HG02938 (cell line): ENCODE measurements at regions not wholly inside any gene's neighbourhood (a gene's known extent, or its start where the extent isn't known, plus 50 kb on each side); places are given as distances from the start of the nearest gene placed in this dataset.
"Not testable (repeated sequence)": the region's sequence is repeated elsewhere in the genome, so short reads cannot be mapped to it uniquely, and the experiment has no call there.

Experiments
- ATAC-seq: cut with Tn5 transposase; IDR thresholded peaks from one replicate; pipeline ENCODE4 v1.9.1; 2021; ENCODE audit warnings: mild to moderate bottlenecking, moderate library complexity; ENCODE audit not compliant: unreplicated experiment

DNA sequence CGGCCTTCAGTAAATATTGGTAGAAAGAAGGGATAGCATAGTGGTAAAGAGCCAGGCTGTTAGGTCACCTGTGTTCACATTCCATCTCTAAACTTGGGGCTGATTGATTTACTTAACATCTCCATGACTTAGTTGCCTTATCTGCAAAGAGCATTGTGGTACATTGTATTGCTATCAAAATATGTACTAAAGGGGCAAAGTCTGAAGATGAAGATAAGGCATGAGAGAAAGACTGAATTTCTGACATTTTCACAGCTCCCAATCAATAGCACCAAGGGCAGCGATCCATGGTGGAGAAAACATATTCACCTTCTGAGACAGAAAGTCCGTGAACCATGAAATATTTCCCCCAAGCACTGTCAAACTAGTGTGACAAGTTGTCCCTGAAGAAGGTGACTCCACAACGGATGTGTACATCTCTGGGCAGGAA is 223.3 kb upstream of the STXBP5 start:
- ATAC-seq, result no peak

DNA sequence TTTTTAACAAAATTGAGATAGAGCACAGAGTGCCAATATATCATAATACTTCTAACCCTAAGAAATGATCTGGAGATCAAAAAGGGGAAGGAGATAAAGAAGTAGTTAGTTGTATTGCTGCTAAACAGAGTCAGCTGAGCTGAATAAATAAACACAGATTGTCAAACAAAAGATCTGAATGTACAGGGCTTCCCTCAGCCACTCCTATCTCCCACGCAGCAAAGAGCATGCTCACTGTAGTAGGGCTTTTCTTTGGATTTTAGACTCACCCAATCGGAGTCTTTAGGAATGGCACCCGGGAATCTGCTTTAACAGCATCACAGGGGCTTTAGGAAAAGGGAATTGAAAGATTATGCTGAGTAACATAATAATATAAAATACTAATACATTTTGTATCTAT is 222.2 kb upstream of the STXBP5 start:
- no peak for ATAC-seq

DNA sequence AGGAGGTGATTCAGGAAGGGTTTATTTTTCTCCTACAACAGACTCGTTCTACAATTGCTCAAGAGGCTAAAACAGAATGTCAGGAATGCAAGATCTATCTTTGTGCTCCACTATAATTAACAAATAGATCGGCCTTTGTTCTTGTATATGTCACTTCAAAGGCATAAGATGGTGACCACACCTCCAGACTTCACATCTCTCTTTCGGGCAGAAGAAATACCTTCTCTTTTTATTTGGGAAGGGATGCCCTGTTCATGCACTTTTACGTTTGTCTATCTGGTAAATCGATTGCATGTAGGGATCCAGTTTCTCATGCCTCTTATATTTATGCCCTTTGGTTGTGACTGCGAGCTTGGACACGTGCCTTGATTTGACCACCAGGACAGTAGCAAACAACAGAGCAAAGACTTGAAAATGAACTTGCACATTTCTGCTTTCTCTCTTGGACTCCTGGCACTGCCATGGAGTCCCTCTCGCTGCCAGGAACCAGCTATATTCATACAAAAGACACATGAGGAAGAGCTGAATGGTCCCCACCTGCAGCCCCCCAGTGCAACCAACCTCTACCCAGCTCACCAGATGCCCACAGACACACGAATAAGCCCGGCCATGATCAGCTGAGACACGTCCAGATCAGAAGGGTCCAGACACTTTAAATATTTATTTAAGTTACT is 219.8 kb upstream of the STXBP5 start:
- no peak for ATAC-seq

DNA sequence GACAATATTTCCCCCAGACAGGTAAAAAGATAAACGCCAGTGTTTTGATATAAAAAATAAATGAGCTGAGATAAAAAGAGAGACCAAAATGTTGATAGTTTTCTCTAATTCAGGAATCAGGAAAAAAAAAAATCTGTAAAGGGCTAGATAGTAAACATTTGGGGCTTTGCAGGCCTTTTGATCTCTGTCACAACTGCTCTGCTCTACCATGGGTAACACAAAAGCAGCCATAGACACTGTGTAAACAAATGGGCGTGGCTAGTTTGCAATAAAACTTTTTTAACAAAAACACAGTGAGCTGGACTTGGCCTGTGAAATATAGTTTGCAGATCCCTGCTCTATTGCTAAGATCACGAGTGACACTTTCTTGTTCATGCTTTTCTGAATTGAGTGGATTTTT is 219.1 kb upstream of the STXBP5 start:
- ATAC-seq, result no peak

DNA sequence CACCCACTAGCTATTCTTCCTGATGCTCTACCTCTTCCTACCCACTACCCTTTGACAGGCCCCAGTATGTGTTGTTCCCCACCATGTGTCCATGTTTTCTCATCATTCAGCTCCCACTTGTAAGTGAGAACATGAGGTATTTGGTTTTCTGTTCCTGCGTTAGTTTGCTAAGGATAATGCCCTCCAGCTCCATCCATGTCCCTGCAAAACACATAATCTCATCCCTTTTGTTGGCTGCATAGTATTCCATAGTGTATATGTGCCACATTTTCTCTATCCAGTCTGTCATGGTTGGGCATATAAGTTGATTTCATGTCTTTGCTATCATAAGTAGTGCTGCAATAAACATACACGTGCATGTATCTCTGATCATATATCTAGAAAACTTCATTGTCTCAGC is 218.3 kb upstream of the STXBP5 start:
- ATAC-seq, result no peak

DNA sequence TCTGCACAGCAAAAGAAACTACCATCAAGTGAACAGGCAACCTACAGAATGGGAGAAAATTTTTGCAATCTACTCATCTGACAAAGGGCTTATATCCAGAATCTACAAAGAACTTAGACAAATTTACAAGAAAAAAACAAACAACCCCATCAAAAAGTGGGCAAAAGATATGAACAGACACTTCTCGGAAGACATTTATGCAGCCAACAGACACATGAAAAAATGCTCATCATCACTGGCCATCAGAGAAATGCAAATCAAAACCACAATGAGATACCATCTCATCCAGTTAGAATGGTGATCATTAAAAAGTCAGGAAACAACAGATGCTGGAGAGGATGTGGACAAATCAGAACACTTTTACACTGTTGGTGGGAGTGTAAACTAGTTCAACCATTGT is 216.3 kb upstream of the STXBP5 start:
- ATAC-seq, result not testable (repeated sequence)

DNA sequence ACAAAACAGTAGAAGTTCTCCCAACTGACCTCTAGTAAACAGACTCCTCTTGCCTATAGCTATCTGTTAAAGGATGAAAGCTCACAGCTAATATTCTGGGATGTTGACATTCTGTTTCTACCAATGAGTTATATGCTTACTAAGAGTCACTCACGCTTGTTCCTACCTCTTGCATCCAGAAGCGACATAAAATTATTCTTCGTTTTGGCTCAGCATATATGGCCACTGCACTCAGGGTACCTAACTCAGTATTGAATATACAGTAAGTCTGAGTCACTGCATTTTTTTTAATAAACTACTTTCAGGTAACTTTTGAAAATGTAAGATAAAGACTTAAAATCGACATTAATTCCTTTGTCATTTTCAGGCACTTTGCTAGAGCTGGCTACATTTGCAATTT is 214.4 kb upstream of the STXBP5 start:
- ATAC-seq, result no peak

DNA sequence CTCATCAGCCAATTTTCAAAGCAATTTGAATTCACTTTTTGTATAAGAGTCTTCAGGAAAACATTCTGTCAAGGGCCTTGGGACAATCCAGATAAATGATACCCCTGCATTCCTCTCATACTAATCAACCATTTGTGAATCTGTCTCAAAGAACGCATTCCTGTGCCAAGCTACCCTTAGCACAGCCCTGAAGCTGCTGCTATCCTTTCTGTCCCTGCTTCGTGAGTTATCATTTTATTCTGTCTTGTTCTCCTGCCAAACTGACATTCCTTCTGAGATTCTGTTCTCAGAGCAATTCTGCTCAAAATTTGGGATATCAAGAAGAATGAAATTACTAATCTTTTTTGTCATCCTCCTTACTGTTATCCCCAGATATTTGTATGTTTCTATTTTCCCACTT is 213.9 kb upstream of the STXBP5 start:
- ATAC-seq, result no peak

DNA sequence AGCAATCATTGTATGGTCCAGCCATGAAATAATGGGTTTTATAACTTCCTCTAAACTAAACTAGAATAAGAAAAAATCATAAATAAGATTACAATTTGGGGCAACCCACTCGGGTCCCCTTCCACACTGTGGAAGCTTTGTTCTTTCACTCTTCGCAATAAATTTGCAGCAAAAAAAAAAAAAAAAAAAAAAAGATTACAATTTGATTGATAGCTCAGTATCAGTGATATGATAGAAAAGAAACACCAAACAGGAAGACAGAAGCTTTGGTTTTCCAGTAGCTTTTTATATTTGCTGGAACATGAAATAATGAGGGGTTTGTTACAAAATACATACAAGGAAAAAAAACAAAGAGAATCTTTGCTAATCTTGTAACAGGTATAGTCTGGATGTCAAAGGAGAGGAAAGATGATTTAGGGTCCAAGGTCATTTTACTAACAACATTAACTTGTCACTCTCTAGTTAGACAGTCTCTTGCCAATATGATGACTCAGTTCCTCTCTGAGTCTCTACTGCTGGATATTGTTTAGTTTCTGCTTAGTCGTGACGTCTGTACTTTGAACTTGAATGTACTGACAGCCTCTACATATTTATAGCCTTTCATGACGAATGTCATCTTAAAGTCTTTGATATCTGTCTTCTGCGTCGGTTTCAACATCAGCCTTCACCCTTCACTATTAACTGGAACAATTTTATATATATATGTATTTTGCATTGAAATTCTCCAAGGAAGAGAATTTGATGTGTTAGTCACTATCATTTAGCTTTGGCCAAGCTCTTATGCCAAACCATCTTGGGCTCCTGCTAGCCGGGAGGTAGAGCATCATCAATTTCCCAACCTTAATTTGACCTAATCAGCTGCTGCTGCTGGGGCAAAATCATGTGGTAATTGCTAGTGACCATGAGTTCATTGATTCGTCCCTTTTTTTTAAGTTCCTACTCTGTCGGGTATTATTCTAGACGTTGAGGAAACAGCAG is 213.1 kb upstream of the STXBP5 start:
- ATAC-seq, result no peak

DNA sequence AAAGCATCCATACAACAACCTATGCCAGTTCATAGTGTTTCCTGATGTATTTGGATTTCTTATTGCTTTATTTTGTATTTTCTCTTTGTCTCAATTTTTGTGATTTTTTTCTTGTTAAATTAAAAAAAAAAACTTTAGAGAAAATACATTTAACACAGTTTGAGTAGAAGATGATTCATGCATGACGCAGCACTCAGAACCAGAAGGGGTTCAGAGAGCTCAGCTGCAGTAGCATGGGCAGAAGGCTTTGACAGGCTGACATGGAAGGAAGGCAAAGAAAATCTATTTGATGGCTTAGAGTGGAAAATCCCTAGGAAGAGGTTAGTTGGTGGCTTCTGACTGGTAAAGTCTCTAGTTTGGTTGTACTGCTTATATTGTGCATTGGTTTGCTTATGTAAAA is 207.2 kb upstream of the STXBP5 start:
- ATAC-seq, result no peak

DNA sequence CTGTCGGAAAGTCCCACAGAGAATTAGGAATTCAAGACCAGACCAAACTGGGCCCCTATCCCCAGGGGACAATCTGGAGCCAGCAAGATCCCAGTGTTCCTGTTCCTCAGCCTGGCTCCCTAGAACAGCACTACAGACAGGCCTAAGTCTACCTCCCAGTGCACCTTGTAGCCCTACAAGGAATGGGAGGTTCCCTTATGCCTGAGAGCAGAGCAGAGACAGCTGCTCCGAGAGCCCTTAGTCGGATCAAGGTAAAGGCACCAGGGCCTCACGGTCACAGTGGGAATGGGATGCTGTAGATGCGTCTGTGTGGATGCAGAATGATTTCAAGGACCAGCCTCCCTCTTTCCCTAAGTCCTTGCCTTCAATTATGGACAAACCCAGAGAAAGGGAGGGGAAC is 204.5 kb upstream of the STXBP5 start:
- no peak for ATAC-seq

DNA sequence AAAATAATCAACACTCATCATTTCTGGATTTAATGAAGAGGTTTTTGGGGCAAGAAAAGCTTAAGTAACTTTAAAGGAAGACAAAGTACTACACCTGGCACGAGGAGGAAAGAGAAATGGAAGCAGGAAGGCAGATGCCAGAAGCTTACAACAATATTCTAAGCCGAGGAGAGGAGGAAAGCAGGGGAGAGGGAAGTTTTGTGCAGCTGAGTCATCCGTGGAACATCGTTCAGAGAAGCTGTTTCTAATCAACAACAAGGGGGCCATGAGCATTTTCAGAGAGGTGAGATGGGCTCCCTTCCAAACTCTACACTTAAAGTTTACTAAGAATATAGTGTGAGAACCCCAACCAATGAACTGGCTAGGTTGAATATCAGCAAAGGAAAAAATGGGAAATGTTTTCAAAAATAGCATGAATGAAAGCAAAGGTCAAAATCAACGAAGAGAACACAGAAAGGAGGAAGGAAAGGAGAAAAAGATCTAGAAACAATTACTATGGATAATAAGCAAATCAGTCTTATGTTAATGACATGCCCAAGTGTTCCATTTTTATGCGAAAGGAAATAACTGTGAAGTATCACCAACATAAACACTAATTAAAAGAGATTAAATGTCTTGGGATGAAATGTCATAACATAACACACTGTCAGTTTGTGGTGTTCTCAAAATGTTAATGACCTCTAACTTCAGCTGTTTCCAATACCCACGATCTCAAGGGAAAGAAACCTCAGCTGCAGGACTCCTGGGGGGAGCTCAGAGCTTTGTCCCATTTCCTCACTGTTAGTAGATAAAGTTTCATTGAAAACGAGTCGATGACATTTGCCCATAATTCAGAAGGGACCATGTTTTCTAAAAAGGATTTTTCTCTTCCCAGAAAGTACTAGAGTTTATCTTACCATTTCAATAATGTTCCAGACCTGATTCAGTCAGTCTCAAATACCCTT is 203.4 kb upstream of the STXBP5 start:
- no peak for ATAC-seq

DNA sequence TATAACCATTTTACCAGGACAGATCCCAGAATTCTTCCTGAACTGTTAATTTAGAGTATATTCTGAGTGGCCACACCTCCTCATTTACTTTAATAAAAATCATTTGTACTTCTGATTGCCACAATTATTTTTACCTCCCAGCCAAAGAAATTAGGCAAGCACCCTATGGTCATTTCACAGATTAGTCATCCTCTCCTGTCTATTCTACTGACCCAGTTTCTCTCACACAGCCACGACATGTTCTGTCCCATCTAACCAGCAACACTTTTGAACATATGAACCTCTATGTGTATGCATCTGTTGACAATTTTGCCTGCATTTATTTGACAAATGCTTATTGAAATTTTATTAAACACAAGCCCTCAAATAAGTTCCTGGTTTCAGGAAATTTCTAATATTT is 202.6 kb upstream of the STXBP5 start:
- ATAC-seq, result no peak

DNA sequence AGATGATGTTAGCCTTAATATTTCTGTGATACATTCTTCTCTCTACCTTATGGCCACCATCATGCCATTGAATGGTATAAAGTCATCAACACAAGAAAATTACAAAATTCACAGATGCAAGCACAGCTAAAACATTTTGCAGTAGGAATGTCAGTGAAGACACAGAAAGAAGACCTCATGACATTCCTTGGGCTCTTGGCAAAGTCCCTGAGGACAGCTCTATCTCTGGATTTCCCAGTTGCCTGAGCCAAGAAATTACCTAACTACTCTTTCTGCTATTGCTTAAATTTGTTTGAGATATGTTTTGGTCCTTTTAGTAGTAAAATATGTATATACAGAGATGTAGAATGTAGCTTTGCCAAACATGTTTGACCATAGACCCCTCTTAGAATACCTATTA is 201.0 kb upstream of the STXBP5 start:
- ATAC-seq, result no peak

DNA sequence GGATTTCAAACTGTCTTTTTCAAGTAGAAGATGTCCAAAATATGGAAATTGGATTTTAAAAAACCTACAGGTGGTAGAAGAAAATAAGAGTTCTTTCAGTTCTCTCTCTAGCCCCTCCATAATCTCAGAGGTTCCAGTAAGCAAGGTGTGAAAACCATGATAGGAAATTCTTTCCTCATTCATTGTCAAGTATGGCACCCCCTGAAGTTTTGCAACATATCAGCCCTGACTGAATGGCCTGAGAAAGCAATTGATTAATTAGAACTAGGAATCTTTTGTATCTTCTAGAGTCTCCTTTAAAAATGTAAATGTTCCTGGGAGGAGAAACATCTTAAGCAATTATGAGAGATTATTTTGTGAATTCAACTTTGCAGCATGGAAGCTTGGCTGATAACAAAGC is 198.7 kb upstream of the STXBP5 start:
- ATAC-seq, result no peak

DNA sequence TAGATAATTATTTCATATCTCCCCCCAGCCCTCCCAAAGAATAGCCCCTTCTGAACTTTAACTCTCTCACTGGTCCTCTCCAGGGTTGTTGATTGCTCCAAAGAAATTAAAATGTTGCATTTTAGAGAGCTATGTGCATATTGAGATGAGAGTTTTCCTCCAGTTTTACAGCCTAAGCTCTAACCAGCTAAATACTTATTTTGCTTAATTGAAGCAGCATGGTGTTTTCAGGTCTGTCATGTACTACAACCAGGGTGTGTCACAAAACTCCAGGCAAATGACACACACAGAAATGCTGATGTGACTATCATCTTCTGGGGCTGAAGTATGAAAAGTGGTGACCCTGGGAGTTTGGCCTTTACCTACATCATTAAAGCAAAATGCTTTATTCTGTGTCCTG is 196.8 kb upstream of the STXBP5 start:
- ATAC-seq, result no peak

DNA sequence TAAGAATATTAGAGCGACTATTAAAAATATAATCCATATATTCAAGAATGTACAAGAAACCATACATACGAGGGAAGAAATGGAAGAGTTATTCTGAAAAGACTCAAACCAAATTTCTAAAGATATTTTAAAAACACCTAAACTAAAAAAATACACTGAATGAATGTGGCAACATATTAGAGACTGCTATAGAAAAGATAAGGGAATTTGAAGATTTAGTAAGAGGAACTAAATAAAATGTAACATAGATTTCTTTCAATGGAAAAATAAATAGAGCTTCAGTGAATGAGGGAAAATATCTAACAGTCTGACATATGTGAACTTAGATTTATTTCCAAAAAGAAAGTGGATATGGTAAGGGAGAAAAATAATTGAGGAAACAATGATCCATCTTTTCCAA is 194.9 kb upstream of the STXBP5 start:
- ATAC-seq, result no peak

DNA sequence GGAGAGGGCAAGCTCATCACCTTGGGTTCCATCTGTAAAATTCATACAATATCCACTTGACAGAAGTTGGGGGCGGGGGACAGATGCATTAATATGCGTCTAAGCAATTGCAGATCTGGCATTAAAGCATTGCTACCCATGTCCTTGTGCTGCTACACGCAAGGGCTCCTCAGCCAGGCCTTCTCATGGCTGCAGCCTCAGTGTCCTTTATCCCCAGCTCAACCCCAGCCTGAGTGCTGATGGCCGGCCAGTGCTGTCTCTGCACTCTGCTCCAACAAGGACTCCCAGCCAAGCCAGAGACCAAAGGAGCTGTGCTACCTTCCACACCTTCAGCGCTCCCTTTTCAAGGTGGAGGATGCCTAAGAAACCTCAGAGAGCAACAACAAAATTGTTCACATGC is 188.5 kb upstream of the STXBP5 start:
- no peak for ATAC-seq

DNA sequence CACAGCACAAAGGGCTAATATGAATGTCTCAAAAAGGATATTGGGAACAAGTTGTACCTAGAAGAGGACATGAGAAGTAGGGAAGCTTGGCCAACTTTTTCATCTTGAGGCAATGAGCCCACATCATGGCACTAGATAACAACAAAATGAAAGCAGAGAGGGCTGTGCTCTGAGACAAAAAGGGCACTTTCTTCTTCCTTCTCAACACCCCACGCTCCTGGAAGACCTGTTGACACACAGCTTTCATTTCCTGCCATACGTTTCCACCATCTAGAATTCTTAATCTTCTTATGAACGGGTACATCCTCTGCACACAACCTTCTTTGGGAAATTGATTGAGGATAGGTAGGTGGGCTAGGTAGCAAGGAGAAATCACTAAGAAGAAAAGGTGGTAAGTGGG is 187.8 kb upstream of the STXBP5 start:
- ATAC-seq, result no peak

DNA sequence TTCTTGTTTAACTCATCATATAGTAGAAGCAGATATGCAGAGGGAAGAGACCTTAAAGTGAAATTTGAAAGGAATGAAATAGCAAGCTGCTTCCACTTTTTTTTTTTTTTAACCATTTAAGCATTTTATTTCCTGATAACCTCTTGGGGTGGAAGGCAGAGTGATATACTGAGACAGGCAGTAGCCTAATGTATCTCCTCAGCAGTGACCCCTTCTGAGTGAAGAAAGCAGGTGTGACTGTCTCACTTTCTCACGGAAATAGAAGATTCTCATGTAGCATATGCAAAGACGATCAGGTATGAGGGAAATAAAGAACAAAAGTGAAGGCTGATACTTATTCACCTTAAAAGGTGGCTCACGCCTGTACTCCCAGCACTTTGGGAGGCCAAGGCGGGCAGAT is 187.1 kb upstream of the STXBP5 start:
- ATAC-seq, result no peak

DNA sequence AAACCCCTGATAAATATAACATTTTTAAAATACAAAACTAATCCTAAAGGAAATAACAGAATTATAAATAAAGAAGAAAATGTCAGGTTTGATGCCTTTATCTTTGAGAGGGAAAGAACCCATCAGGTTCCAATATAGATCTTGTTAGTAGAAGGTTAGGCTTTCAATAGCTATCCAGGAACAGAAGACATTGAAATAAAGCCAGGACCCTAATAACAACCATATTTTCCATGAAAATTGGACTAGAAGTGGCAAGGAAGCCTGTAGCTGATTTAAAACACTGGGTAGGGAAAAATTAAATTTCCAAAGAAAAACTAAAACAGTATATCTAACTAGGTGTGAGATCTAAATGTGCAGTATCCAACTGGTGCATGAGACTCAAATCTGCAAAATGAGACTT is 185.2 kb upstream of the STXBP5 start:
- no peak for ATAC-seq
